DND-41 (cell line): ENCODE measurements at regions not wholly inside any gene's neighbourhood (a gene's known extent, or its start where the extent isn't known, plus 50 kb on each side); places are given as distances from the start of the nearest gene placed in this dataset.

Source experiments
- ATAC-seq: fragments of 200-7000 bp; cut with Tn5 transposase; 3 replicates; pipeline ENCODE4 v1.9.1; 2021; ENCODE audit warnings: low read depth; ENCODE audit not compliant: insufficient read depth
- DNase-seq: peaks from one replicate; pipeline ENCODE4 v3.0.0-alpha.2; 2020
- H2AFZ ChIP-seq: 2 replicates; pipeline ENCODE4 v1.6.0; 2012; ENCODE audit warnings: low read depth, low read length
- H3K27ac ChIP-seq: 2 replicates; pipeline ENCODE4 v1.5.1; 2012; ENCODE audit warnings: low read length, inconsistent platforms
- H3K27me3 ChIP-seq: fragments of 200-600 bp; sonication (generic); 2 replicates; pipeline ENCODE4 v1.6.0; 2012; ENCODE audit warnings: low read length, mild to moderate bottlenecking, inconsistent platforms; ENCODE audit not compliant: insufficient read depth, poor library complexity
- H3K36me3 ChIP-seq: 2 replicates; pipeline ENCODE4 v1.5.1; 2012; ENCODE audit warnings: low read length, inconsistent platforms; ENCODE audit not compliant: insufficient read depth
- H3K4me1 ChIP-seq: 2 replicates; pipeline ENCODE4 v1.5.1; 2012; ENCODE audit warnings: mild to moderate bottlenecking, low read length; ENCODE audit not compliant: insufficient read depth
- H3K4me2 ChIP-seq: 2 replicates; pipeline ENCODE4 v1.6.0; 2012; ENCODE audit warnings: mild to moderate bottlenecking, moderate library complexity, low read length, inconsistent platforms; ENCODE audit not compliant: insufficient read depth
- H3K4me3 ChIP-seq, 2 experiments: fragments of 200-600 bp in 1 of 2; shearing (Covaris generic) in 1 of 2; 2 replicates each; pipeline ENCODE4 v1.5.1; 2012 to 2016; ENCODE audit warnings: inconsistent platforms in 2 of 2, low read length in 2 of 2, mild to moderate bottlenecking in 2 of 2, low read depth in 1 of 2, moderate library complexity in 1 of 2
- H3K79me2 ChIP-seq: 2 replicates; pipeline ENCODE4 v1.6.0; 2012; ENCODE audit warnings: low read length, inconsistent platforms; ENCODE audit not compliant: insufficient read depth
- H3K9ac ChIP-seq: 2 replicates; pipeline ENCODE4 v1.6.0; 2012; ENCODE audit warnings: low read depth, mild to moderate bottlenecking, inconsistent platforms, low read length, moderate library complexity
- H3K9me3 ChIP-seq: 2 replicates; pipeline ENCODE4 v1.5.1; 2012; ENCODE audit warnings: low read length, moderate library complexity, mild to moderate bottlenecking, inconsistent platforms; ENCODE audit not compliant: insufficient read depth, severe bottlenecking
- H4K20me1 ChIP-seq: 2 replicates; pipeline ENCODE4 v1.6.0; 2012; ENCODE audit warnings: low read length; ENCODE audit not compliant: insufficient read depth
- EZH2 ChIP-seq: IDR thresholded peaks from 3 replicates; pipeline ENCODE4 v1.6.1; 2012; ENCODE audit warnings: borderline replicate concordance, low read depth, mild to moderate bottlenecking, moderate library complexity, low read length, inconsistent platforms; ENCODE audit not compliant: severe bottlenecking
- TF ChIP-seq, protein P1 (sequence below): IDR thresholded peaks from 2 replicates; pipeline ENCODE4 v1.5.1; 2012; ENCODE audit warnings: borderline replicate concordance, low read length, moderate library complexity, mild to moderate bottlenecking; ENCODE audit not compliant: poor library complexity, severe bottlenecking; ENCODE audit errors: extremely low read depth

DNA sequence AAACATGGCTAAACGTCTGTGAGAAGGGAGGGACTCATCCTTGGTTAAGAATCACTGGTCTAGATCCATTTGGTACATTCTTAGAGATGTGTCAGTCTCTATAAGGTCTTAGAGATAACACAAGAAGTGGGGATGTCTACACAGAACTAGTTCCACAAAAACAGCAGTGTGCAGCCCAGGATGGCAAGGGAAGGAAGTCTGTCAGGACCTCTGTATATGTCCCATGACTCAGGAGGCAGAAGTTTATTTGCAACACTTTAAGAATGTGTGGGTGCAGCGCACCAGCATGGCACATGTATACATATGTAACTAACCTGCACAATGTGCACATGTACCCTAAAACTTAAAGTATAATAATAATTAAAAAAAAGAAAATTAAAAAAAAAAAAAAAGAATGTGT, 548.5 kb upstream of the SOX9 start:
- no peak for ATAC-seq
- no peak overlapping the region for H3K4me2 ChIP-seq
- TF ChIP-seq EZH2, result no peak
- TF ChIP-seq, protein P1, sequence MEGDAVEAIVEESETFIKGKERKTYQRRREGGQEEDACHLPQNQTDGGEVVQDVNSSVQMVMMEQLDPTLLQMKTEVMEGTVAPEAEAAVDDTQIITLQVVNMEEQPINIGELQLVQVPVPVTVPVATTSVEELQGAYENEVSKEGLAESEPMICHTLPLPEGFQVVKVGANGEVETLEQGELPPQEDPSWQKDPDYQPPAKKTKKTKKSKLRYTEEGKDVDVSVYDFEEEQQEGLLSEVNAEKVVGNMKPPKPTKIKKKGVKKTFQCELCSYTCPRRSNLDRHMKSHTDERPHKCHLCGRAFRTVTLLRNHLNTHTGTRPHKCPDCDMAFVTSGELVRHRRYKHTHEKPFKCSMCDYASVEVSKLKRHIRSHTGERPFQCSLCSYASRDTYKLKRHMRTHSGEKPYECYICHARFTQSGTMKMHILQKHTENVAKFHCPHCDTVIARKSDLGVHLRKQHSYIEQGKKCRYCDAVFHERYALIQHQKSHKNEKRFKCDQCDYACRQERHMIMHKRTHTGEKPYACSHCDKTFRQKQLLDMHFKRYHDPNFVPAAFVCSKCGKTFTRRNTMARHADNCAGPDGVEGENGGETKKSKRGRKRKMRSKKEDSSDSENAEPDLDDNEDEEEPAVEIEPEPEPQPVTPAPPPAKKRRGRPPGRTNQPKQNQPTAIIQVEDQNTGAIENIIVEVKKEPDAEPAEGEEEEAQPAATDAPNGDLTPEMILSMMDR, result no peak

DNA sequence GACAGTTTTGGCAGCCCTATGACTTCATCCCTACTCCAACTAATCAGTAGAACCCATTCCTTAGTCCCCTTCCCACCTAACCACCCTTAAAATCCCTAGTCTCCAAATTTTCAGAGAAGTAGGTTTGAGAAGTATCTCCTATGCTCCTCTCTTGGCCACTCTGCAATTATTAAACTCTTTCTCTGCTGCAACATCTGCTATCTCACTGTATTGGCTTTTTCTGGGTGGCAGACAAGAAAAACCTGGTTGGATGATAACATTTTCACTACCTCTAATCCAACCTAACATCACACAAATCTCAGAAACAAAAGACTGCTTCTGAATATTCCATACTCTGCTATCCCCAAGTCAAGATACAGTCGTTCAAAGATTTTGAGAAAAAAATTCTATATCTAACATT, 542.4 kb upstream of the SOX9 start:
- Histone ChIP-seq H3K27ac (no peak overlapping the region), H4K20me1 (no peaks in the 10 kb centered on the region), H3K4me1 (no peaks in the 10 kb centered on the region), H3K4me2 (no peak overlapping the region), H2AFZ (no peak overlapping the region), H3K9ac (no peak overlapping the region), H3K9me3 (peaks cover 4% of the 10 kb centered on the region), H3K4me3 (no peak overlapping the region), H3K79me2 (no peaks in the 10 kb centered on the region), H3K36me3 (no peaks in the 10 kb centered on the region), H3K27me3 (no peaks in the 10 kb centered on the region)
- ATAC-seq (no peak), DNase-seq (no peak)
- no peak for TF ChIP-seq EZH2
- TF ChIP-seq, protein P1, result no peak

More for the DNA sequence above, 548.5 kb upstream of the SOX9 start:
- Histone ChIP-seq H3K4me3 (no peak overlapping the region), H4K20me1 (no peaks in the 10 kb centered on the region), H2AFZ (no peak overlapping the region), H3K79me2 (no peaks in the 10 kb centered on the region), H3K36me3 (no peaks in the 10 kb centered on the region), H3K27ac (no peak overlapping the region), H3K27me3 (no peaks in the 10 kb centered on the region), H3K4me1 (no peaks in the 10 kb centered on the region), H3K9me3 (no peaks in the 10 kb centered on the region), H3K9ac (no peak overlapping the region)
- no peak for DNase-seq

DNA sequence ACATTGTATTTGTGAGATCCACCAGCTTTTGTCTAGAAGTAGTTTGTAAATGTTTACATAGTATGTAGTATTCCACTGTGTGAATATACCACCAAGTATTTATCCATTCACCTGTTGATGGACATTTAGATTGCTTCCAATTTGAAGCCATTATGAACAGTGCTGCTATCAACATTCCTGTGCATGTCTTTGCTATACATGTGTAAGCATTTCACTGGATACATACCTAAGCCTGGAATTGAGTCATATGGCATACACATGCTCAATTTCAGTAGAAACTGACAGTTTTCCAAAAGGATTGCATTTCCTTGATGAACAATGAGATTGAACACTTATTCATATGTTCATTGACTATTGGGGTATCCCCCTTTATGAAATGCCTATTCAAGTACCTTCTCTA, 540.6 kb upstream of the SOX9 start:
- no peaks in the 10 kb centered on the region for H3K27me3 ChIP-seq
- no peak overlapping the region for H3K27ac ChIP-seq
- H3K79me2 ChIP-seq, result no peaks in the 10 kb centered on the region
- H3K9me3 ChIP-seq, result peaks cover 4% of the 10 kb centered on the region
- H3K9ac ChIP-seq, result no peak overlapping the region
- H4K20me1 ChIP-seq, result no peaks in the 10 kb centered on the region
- no peak for DNase-seq
- no peak overlapping the region for H3K4me3 ChIP-seq
- H3K36me3 ChIP-seq, result no peaks in the 10 kb centered on the region
- no peak for ATAC-seq
- no peaks in the 10 kb centered on the region for H3K4me1 ChIP-seq
- H2AFZ ChIP-seq, result no peak overlapping the region
- no peak overlapping the region for H3K4me2 ChIP-seq
- TF ChIP-seq, protein P1, result no peak
- TF ChIP-seq EZH2, result no peak

DNA sequence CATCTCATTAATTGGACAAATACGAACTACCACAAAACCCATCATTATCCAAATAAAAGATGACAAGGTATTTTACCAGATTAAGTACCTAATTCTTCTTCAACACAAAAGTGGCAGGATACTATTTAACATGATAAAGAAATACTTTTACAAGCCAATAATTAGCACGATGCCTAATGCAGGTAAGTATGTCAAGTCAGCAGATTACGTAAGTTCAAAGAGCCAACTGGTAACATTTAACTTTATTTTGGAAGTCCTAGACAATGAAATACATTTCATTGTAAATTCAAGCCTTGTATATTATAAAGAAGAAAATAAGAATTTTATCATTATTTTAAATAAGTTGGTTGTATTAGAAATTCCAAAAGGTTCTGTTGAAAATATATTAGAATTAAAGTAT, 535.3 kb upstream of the SOX9 start:
- no peak for DNase-seq
- H3K36me3 ChIP-seq, result no peaks in the 10 kb centered on the region
- H3K9ac ChIP-seq, result no peak overlapping the region
- H4K20me1 ChIP-seq, result no peaks in the 10 kb centered on the region
- no peak overlapping the region for H3K27ac ChIP-seq
- ATAC-seq, result no peak
- no peaks in the 10 kb centered on the region for H3K27me3 ChIP-seq
- no peaks in the 10 kb centered on the region for H3K79me2 ChIP-seq
- no peaks in the 10 kb centered on the region for H3K9me3 ChIP-seq
- H2AFZ ChIP-seq, result no peak overlapping the region
- H3K4me3 ChIP-seq, result no peak overlapping the region
- H3K4me2 ChIP-seq, result no peak overlapping the region
- H3K4me1 ChIP-seq, result no peaks in the 10 kb centered on the region
- TF ChIP-seq, protein P1, result no peak
- no peak for TF ChIP-seq EZH2
